ENCODE measurements at regions not wholly inside any gene's neighbourhood (a gene's known extent, or its start where the extent isn't known, plus 50 kb on each side); places are given as distances from the start of the nearest gene placed in this dataset.
A peak's percentile ranks its signal among the peaks of the same experiment; 100 is the strongest.

GRCh38 chr11:15627560-15627959, 512.8 kb downstream of the INSC start:
- in situ Hi-C loops (cut with MboI; ENCODE audit: low pct_unique_long_range_greater_than_20kb, low sequenced_read_pairs, unreplicated experiment): no loop called here
- TF ChIP-seq CTCF (IDR thresholded peaks at IDR 0.05; ENCODE audit: extremely low read depth, insufficient read depth, missing control alignments): no peak
- DNase-seq (ENCODE audit: low spot score): no peak

DNA sequence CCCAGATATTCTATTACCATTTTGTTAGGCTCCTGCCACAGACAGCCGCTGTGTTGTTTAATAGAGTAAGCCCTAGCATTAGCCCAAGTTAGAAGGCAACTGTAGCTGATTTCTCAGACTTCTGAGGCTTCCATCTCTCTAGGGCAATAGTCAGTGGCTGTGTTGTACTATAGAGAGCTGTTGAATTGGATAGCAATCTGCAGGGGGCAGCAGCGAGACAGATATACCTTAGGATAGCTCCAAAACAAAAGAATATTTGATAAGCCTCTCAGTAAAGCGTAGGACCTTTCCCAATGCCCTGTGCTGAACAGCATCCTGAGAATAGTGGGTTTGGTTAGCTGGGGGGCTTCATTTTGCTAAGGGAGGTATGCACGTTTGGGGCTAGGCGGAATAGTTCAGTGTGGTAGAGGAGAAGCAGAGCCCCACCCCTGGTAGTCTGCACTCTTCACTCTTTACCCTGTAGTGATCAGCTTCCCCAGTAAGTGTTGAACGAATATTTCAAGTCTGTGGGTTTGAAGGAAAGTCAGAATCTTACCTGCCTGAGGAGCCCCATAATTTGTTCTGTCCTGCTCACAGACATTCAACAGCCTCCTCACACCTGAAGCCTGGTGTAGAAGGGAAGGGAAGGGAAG, 515.1 kb downstream of the INSC start:
- no peak for DNase-seq (ENCODE audit: low spot score)
- in situ Hi-C loops (cut with MboI; ENCODE audit: low pct_unique_long_range_greater_than_20kb, low sequenced_read_pairs, unreplicated experiment): no loop called here
- TF ChIP-seq CTCF (IDR thresholded peaks at IDR 0.05; ENCODE audit: extremely low read depth, insufficient read depth, missing control alignments): peak; percentile 36

DNA sequence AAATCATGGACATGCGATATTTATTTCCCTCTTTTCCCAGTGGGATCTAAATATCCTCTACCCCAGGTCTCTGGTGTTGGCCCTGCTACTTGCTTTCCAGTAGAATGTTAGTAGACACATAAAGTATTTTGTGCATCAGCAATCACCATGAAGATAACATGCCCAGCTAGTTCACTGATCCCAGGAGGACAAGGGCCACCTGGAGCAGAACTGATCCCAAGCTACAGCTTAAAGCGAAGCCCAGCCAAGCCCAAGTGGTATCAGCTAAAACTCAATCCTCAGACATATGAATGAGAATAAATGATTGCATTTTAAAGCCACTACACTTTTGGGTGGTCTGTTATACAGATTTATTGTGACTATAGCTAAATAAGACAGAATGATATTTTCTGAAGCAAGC, 516.2 kb downstream of the INSC start:
- in situ Hi-C loops (cut with MboI; ENCODE audit: low pct_unique_long_range_greater_than_20kb, low sequenced_read_pairs, unreplicated experiment): no loop called here
- no peak for TF ChIP-seq CTCF (IDR thresholded peaks at IDR 0.05; ENCODE audit: extremely low read depth, insufficient read depth, missing control alignments)
- DNase-seq (ENCODE audit: low spot score): no peak

DNA sequence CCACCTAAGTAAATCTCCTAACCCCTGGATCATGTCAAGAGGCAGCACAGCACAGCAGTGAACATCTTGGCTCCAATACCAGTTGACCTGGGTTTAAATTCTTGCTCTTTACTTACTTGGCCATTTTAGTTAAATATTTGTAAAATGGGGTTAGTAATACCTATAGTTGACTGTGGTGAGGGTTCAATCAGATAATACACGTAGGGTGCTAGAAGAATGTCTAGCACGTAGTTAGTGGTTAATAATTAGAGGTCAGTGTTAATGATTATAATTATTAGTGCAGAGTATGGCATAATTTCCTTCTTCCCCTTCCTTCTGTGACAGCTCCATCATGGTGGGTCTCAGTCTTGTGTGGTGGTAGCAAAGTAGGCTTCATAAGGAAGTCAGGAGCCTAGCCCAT, 520.8 kb downstream of the INSC start:
- no peak for TF ChIP-seq CTCF (IDR thresholded peaks at IDR 0.05; ENCODE audit: extremely low read depth, insufficient read depth, missing control alignments)
- in situ Hi-C loops (cut with MboI; ENCODE audit: low pct_unique_long_range_greater_than_20kb, low sequenced_read_pairs, unreplicated experiment): no loop called here
- no peak for DNase-seq (ENCODE audit: low spot score)

DNA sequence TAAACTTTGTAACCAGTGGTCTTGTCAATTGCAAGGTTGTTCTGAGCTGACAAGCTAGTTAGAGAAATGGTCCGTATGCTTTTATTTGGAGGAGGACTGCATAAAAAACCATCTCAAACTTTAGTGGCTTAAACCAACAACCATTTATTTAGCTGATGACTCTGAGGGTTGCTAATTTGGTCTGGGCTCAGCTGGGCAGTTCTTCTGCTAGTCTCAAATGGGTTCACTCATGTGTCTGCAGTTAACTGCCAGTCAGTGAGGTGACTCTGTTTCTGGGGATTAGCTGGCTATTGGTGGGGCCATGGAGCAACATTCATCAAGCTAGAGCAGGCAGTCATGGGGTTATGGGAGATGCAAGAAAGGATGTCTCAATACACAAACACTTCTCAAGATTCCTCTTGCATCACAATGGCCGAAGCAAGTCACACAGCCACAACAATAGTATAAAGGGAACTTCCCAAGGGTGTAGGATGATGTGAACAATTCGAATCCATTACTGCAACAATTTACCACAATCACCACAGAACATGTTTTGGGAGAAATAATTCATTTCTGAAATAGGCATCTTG, 521.9 kb downstream of the INSC start:
- TF ChIP-seq CTCF (IDR thresholded peaks at IDR 0.05; ENCODE audit: extremely low read depth, insufficient read depth, missing control alignments): no peak
- in situ Hi-C loops (cut with MboI; ENCODE audit: low pct_unique_long_range_greater_than_20kb, low sequenced_read_pairs, unreplicated experiment): no loop called here
- DNase-seq (ENCODE audit: low spot score): no peak

DNA sequence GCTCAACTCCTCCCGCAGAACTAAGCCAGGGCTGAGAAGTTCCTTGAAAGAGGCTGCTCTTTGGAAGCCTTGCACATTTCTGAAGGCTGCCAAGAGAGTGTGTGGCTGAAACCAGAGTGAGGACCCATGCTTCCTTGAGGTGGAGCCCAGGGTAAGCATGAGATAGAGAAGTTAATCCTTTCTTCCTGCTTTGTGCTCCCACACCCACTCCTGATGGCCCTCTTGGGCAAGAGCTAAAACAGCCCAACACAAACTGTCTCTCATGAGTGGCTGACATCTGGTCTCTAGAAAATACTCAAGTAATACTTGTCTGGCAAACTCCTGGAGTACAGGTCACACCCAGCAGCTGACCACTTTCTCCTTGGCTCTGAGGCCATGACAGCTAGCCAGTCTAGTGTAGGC, 523.7 kb downstream of the INSC start:
- no peak for DNase-seq (ENCODE audit: low spot score)
- in situ Hi-C loops (cut with MboI; ENCODE audit: low pct_unique_long_range_greater_than_20kb, low sequenced_read_pairs, unreplicated experiment): no loop called here
- TF ChIP-seq CTCF (IDR thresholded peaks at IDR 0.05; ENCODE audit: extremely low read depth, insufficient read depth, missing control alignments): no peak
